Nephron (organoid): ENCODE measurements at regions not wholly inside any gene's neighbourhood (a gene's known extent, or its start where the extent isn't known, plus 50 kb on each side); places are given as distances from the start of the nearest gene placed in this dataset.

Source experiments
- H3K27ac Mint-ChIP-seq, 3 experiments: 2 replicates each; pipeline ENCODE4 v1.8.0; 2020; ENCODE audit warnings: mixed read lengths in 3 of 3, mild to moderate bottlenecking in 2 of 3, moderate library complexity in 1 of 3
- H3K27me3 Mint-ChIP-seq: 2 replicates; pipeline ENCODE4 v1.8.0; 2021; ENCODE audit warnings: low read depth, mild to moderate bottlenecking, moderate library complexity, mixed read lengths
- H3K36me3 Mint-ChIP-seq: 2 replicates; pipeline ENCODE4 v1.8.0; 2020; ENCODE audit warnings: low read depth, mixed read lengths
- H3K4me1 Mint-ChIP-seq: 2 replicates; pipeline ENCODE4 v1.8.0; 2020; ENCODE audit warnings: mixed read lengths
- H3K4me3 Mint-ChIP-seq, 3 experiments: 2 replicates each; pipeline ENCODE4 v1.8.0; 2020; ENCODE audit warnings: mild to moderate bottlenecking in 3 of 3, mixed read lengths in 3 of 3, moderate library complexity in 2 of 3
- H3K9me3 Mint-ChIP-seq: 2 replicates; pipeline ENCODE4 v1.8.0; 2020; ENCODE audit warnings: mixed read lengths
- CTCF ChIP-seq, 3 experiments: fragments of 200-600 bp; sonication (generic); IDR thresholded peaks; one replicate each; pipeline ENCODE4 v1.5.0; 2021; ENCODE audit warnings: antibody characterized with exemption in 3 of 3; ENCODE audit not compliant: unreplicated experiment in 3 of 3

GRCh38 chr7:20466543-20467021, 135.9 kb downstream of the ITGB8 start:
- no peaks in the 10 kb centered on the region for H3K9me3 Mint-ChIP-seq
- H3K36me3 Mint-ChIP-seq = no peaks in the 10 kb centered on the region
- H3K27ac Mint-ChIP-seq = no peak overlapping the region
- no peak for TF ChIP-seq CTCF (IDR thresholded peaks at IDR 0.05; ENCODE audit: unreplicated experiment in 3 of 3)
- no peak overlapping the region for H3K4me3 Mint-ChIP-seq
- H3K4me1 Mint-ChIP-seq = no peaks in the 10 kb centered on the region
- no peaks in the 10 kb centered on the region for H3K27me3 Mint-ChIP-seq

GRCh38 chr7:20470082-20470481, 139.4 kb downstream of the ITGB8 start:
- Mint-ChIP-seq H3K27ac (no peak overlapping the region), H3K27me3 (no peaks in the 10 kb centered on the region), H3K4me3 (no peak overlapping the region), H3K9me3 (no peaks in the 10 kb centered on the region), H3K36me3 (no peaks in the 10 kb centered on the region), H3K4me1 (peaks cover 4% of the 10 kb centered on the region)
- no peak for TF ChIP-seq CTCF (IDR thresholded peaks at IDR 0.05; ENCODE audit: unreplicated experiment in 3 of 3)

- Mint-ChIP-seq H3K4me3 (no peak overlapping the region), H3K27ac (no peak overlapping the region)
- no peak for TF ChIP-seq CTCF (IDR thresholded peaks at IDR 0.05; ENCODE audit: unreplicated experiment in 3 of 3)
Measured at GRCh38 chr7:20470726-20471125, 140.0 kb downstream of the ITGB8 start.

GRCh38 chr7:20474249-20474648, 141.2 kb upstream of the ABCB5 start:
- Mint-ChIP-seq H3K36me3 (no peaks in the 10 kb centered on the region), H3K9me3 (no peaks in the 10 kb centered on the region), H3K4me3 (no peak overlapping the region), H3K4me1 (peaks cover 4% of the 10 kb centered on the region), H3K27me3 (peaks cover 4% of the 10 kb centered on the region), H3K27ac (no peak overlapping the region)
- TF ChIP-seq CTCF (IDR thresholded peaks at IDR 0.05; ENCODE audit: unreplicated experiment in 3 of 3) = no peak

More at GRCh38 chr7:20470726-20471125, 140.0 kb downstream of the ITGB8 start:
- H3K36me3 Mint-ChIP-seq = no peaks in the 10 kb centered on the region
- no peaks in the 10 kb centered on the region for H3K27me3 Mint-ChIP-seq
- peaks cover 4% of the 10 kb centered on the region for H3K4me1 Mint-ChIP-seq
- no peaks in the 10 kb centered on the region for H3K9me3 Mint-ChIP-seq

GRCh38 chr7:20475756-20476155, 139.7 kb upstream of the ABCB5 start:
- no peaks in the 10 kb centered on the region for H3K36me3 Mint-ChIP-seq
- H3K27me3 Mint-ChIP-seq = peaks cover 4% of the 10 kb centered on the region
- no peaks in the 10 kb centered on the region for H3K9me3 Mint-ChIP-seq
- no peak overlapping the region for H3K27ac Mint-ChIP-seq
- no peak overlapping the region for H3K4me3 Mint-ChIP-seq
- no peak for TF ChIP-seq CTCF (IDR thresholded peaks at IDR 0.05; ENCODE audit: unreplicated experiment in 3 of 3)
- peaks cover 4% of the 10 kb centered on the region for H3K4me1 Mint-ChIP-seq

- H3K27me3 Mint-ChIP-seq = peaks cover 4% of the 10 kb centered on the region
- H3K27ac Mint-ChIP-seq = no peak overlapping the region
- H3K9me3 Mint-ChIP-seq = no peaks in the 10 kb centered on the region
- H3K4me1 Mint-ChIP-seq = peaks cover 10% of the 10 kb centered on the region
- H3K4me3 Mint-ChIP-seq = no peak overlapping the region
- H3K36me3 Mint-ChIP-seq = no peaks in the 10 kb centered on the region
- TF ChIP-seq CTCF (IDR thresholded peaks at IDR 0.05; ENCODE audit: unreplicated experiment in 3 of 3) = no peak
Measured at GRCh38 chr7:20477067-20477466, 138.4 kb upstream of the ABCB5 start.
